CD4-positive, alpha-beta T cell (primary cell): ENCODE measurements at regions not wholly inside any gene's neighbourhood (a gene's known extent, or its start where the extent isn't known, plus 50 kb on each side); places are given as distances from the start of the nearest gene placed in this dataset.

Experiments used
- ATAC-seq: fragments of 200-7000 bp; cut with Tn5 transposase; one replicate; pipeline ENCODE4 v1.10.0; 2022; ENCODE audit warnings: mild to moderate bottlenecking; ENCODE audit not compliant: poor library complexity
- CTCF ChIA-PET: fragments of 350-600 bp; sonication (Branson Sonifier 250); formaldehyde crosslinking; loops from one replicate; lab custom pipeline; 2021; ENCODE audit warnings: antibody characterized with exemption, inconsistent platforms; lab: Charles Lee
- POLR2A ChIA-PET: fragments of 350-600 bp; sonication (Branson Sonifier 250); formaldehyde crosslinking; loops from one replicate; lab custom pipeline; 2021; ENCODE audit warnings: antibody characterized with exemption, inconsistent platforms; lab: Charles Lee
- DNase-seq, 14 experiments: peaks; one replicate each; pipeline ENCODE4 v3.0.0-alpha.2; 2013 to 2020; ENCODE audit warnings: mixed read lengths in 2 of 14
- H3K27ac ChIP-seq, 2 donors: one replicate each; pipeline versions ENCODE4 v1.5.1 to v1.7.0; 2013; ENCODE audit warnings: low read length in 2 of 2, low read depth in 1 of 2, mild to moderate bottlenecking in 1 of 2
- H3K27me3 ChIP-seq, 2 experiments: 1 replicate in 1 of 2; 2 replicates in 1 of 2; pipeline versions ENCODE4 v1.6.1 to v1.7.0; 2013; ENCODE audit warnings: low read length in 2 of 2, control low read depth in 1 of 2, mild to moderate bottlenecking in 1 of 2, moderate library complexity in 1 of 2; ENCODE audit not compliant: insufficient read depth in 2 of 2, control insufficient read depth in 1 of 2
- H3K36me3 ChIP-seq: one replicate; pipeline ENCODE4 v1.6.1; 2013; ENCODE audit warnings: low read length, control low read depth; ENCODE audit not compliant: insufficient read depth
- H3K4me1 ChIP-seq: one replicate; pipeline ENCODE4 v1.6.1; 2013; ENCODE audit warnings: low read length, control low read depth; ENCODE audit not compliant: insufficient read depth
- H3K4me3 ChIP-seq: one replicate; pipeline ENCODE4 v1.5.1; 2013; ENCODE audit warnings: mild to moderate bottlenecking, low read length, moderate library complexity
- H3K9me3 ChIP-seq, 2 experiments: 1 replicate in 1 of 2; 2 replicates in 1 of 2; pipeline versions ENCODE4 v1.6.1 to v1.7.0; 2013; ENCODE audit warnings: low read length in 2 of 2, mild to moderate bottlenecking in 2 of 2, control low read depth in 1 of 2, moderate library complexity in 1 of 2; ENCODE audit not compliant: control insufficient read depth in 1 of 2, insufficient read depth in 1 of 2
- H3K27ac Mint-ChIP-seq: one replicate; pipeline ENCODE4 v1.8.0; 2020; ENCODE audit warnings: mixed read lengths
- H3K27me3 Mint-ChIP-seq: one replicate; pipeline ENCODE4 v1.8.0; 2021; ENCODE audit warnings: mixed read lengths
- H3K36me3 Mint-ChIP-seq: one replicate; pipeline ENCODE4 v1.8.0; 2021; ENCODE audit warnings: low read depth, mixed read lengths
- H3K4me1 Mint-ChIP-seq: one replicate; pipeline ENCODE4 v1.8.0; 2021; ENCODE audit warnings: low read depth, mixed read lengths
- H3K4me3 Mint-ChIP-seq: one replicate; pipeline ENCODE4 v1.8.0; 2020; ENCODE audit warnings: mild to moderate bottlenecking, mixed read lengths
- H3K9me3 Mint-ChIP-seq: one replicate; pipeline ENCODE4 v1.8.0; 2020; ENCODE audit warnings: mixed read lengths
- intact Hi-C, 2 experiments: fragments of 100-400 bp; cut with DNase I in 1 of 2; cut with micrococcal nuclease in 1 of 2; formaldehyde crosslinking; loops; one replicate each; pipeline versions ENCODE4 v1.15.1 to v1.9.0; 2023 to 2025; cut with DNase I, micrococcal nuclease
- TF ChIP-seq, protein P1 (sequence below): fragments of 200-600 bp; IDR thresholded peaks from one replicate; pipeline ENCODE4 v1.8.0; 2022; ENCODE audit warnings: antibody characterized with exemption, mild to moderate bottlenecking

DNA sequence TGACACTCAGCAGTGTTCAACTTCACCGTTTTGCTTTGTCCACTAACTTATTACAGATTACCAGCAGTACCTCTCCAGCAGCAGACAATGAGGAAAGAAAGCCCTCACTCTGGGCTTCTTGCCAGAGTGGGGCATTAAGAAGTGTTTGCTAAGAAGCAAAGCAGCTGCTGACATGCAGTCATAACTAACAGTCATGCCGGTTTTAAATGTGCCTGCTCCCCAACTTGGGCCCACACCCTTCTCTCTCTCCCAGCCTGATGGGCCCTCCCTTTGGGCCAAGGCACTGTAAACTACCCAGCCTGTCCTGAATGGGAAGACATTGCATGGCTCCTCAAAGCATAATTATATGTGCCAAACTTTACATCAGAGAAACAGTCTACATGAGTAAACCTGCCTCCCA is 54.6 kb upstream of the HHIP start:
- no peak overlapping the region for H3K4me3 ChIP-seq
- H3K9me3 ChIP-seq = no peaks in the 10 kb centered on the region
- H3K27me3 Mint-ChIP-seq = peaks cover 2% of the 10 kb centered on the region
- no peaks in the 10 kb centered on the region for H3K36me3 Mint-ChIP-seq
- ChIA-PET CTCF (no interaction called here), POLR2A (no interaction called here)
- no peaks in the 10 kb centered on the region for H3K27me3 ChIP-seq
- peaks cover 8% of the 10 kb centered on the region for H3K9me3 Mint-ChIP-seq
- no peak for ATAC-seq
- no peak for DNase-seq
- no peaks in the 10 kb centered on the region for H3K4me1 ChIP-seq
- TF ChIP-seq, protein P1, sequence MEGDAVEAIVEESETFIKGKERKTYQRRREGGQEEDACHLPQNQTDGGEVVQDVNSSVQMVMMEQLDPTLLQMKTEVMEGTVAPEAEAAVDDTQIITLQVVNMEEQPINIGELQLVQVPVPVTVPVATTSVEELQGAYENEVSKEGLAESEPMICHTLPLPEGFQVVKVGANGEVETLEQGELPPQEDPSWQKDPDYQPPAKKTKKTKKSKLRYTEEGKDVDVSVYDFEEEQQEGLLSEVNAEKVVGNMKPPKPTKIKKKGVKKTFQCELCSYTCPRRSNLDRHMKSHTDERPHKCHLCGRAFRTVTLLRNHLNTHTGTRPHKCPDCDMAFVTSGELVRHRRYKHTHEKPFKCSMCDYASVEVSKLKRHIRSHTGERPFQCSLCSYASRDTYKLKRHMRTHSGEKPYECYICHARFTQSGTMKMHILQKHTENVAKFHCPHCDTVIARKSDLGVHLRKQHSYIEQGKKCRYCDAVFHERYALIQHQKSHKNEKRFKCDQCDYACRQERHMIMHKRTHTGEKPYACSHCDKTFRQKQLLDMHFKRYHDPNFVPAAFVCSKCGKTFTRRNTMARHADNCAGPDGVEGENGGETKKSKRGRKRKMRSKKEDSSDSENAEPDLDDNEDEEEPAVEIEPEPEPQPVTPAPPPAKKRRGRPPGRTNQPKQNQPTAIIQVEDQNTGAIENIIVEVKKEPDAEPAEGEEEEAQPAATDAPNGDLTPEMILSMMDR = no peak
- no peak overlapping the region for H3K27ac ChIP-seq
- intact Hi-C loops = no loop called here
- no peak overlapping the region for H3K27ac Mint-ChIP-seq
- H3K36me3 ChIP-seq = no peaks in the 10 kb centered on the region
- no peak overlapping the region for H3K4me3 Mint-ChIP-seq
- H3K4me1 Mint-ChIP-seq = no peaks in the 10 kb centered on the region

DNA sequence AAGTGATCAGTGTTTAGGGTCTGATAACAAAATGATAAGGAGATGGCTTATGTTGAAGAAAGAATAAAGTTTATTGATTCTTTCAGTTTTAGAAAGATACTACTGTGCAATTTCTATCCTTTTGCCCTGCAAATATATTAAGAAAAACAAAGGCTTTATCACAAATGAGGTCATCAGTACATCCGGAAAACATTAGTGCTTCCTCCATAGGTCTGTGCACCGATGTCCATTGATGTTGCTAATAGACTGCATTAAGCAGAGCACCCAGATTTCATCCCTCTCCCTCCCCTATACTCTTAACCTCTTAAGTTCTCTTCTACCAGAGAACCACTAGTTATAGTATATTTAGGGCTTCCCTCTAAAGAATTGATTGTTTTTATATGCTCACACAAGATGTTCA is 53.7 kb upstream of the HHIP start:
- ChIA-PET CTCF (no interaction called here), POLR2A (no interaction called here)
- Mint-ChIP-seq H3K36me3 (no peaks in the 10 kb centered on the region), H3K27ac (no peak overlapping the region), H3K4me1 (no peaks in the 10 kb centered on the region), H3K4me3 (no peak overlapping the region), H3K9me3 (peaks cover 9% of the 10 kb centered on the region), H3K27me3 (peaks cover 5% of the 10 kb centered on the region)
- H3K36me3 ChIP-seq = no peaks in the 10 kb centered on the region
- DNase-seq = no peak
- H3K4me1 ChIP-seq = no peaks in the 10 kb centered on the region
- no peak for ATAC-seq
- TF ChIP-seq, protein P1 = no peak
- no peaks in the 10 kb centered on the region for H3K9me3 ChIP-seq
- no peak overlapping the region for H3K27ac ChIP-seq
- intact Hi-C loops = no loop called here
- no peak overlapping the region for H3K4me3 ChIP-seq
- H3K27me3 ChIP-seq = no peaks in the 10 kb centered on the region

DNA sequence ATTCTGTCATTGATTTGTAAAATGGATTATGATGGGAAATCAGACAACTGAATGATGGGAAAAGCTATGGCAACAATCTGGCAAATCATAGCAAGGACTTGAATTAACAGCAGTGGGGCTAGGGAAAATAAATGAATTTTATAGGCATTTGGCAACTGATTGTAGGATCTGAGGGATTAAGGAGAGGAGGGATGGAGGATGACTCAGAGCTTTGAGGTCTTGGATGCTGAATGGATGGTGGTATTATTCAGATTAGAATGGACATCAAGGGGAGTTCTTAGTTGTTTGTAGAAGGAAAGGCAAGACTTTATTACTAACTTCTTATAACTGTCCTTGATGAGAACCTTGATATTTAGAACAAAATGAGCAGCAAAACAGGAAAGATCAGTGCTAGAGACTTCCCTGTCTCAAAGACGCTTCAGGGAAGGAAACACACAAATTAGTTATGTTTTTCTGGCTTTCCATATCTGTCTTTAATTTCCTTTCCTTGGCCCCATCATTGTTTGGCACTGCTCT is 51.4 kb upstream of the HHIP start:
- no peak overlapping the region for H3K27ac ChIP-seq
- no peaks in the 10 kb centered on the region for H3K27me3 ChIP-seq
- TF ChIP-seq, protein P1 = no peak
- Mint-ChIP-seq H3K4me3 (no peak overlapping the region), H3K27me3 (peaks cover 5% of the 10 kb centered on the region), H3K36me3 (no peaks in the 10 kb centered on the region), H3K27ac (no peak overlapping the region), H3K9me3 (peaks cover 4% of the 10 kb centered on the region), H3K4me1 (no peaks in the 10 kb centered on the region)
- ATAC-seq = no peak
- no peak for DNase-seq
- ChIA-PET CTCF (no interaction called here), POLR2A (no interaction called here)
- no peak overlapping the region for H3K4me3 ChIP-seq
- H3K36me3 ChIP-seq = no peaks in the 10 kb centered on the region
- H3K9me3 ChIP-seq = no peaks in the 10 kb centered on the region
- intact Hi-C loops = no loop called here
- H3K4me1 ChIP-seq = no peaks in the 10 kb centered on the region
